SK-N-SH (cell line): ENCODE measurements at regions not wholly inside any gene's neighbourhood (a gene's known extent, or its start where the extent isn't known, plus 50 kb on each side); places are given as distances from the start of the nearest gene placed in this dataset.

Experiments used
- CTCF ChIA-PET: fragments of 300-600, 350-600 bp; formaldehyde crosslinking; extraction: SDS; loops from one replicate; lab custom pipeline; 2021; lab: Yijun Ruan, JAX
- POLR2A ChIA-PET: fragments of 350-600 bp; sonication (Branson Sonifier 250); formaldehyde crosslinking; extraction: SDS; loops from one replicate; lab custom pipeline; 2020; ENCODE audit warnings: antibody characterized with exemption, inconsistent platforms; lab: Yijun Ruan, JAX
- DNase-seq: peaks from one replicate; pipeline ENCODE4 v3.0.0; 2012
- H2AFZ ChIP-seq: fragments of 200-600 bp; sonication (generic); 2 replicates; pipeline ENCODE4 v1.8.1; 2016; ENCODE audit warnings: antibody characterized with exemption, mild to moderate bottlenecking, low read depth
- H3F3A ChIP-seq: fragments of 200-600 bp; sonication (generic); replicated peaks from 2 replicates; pipeline ENCODE3; 2016; ENCODE audit warnings: antibody characterized with exemption, mild to moderate bottlenecking; ENCODE audit not compliant: insufficient read depth
- H3K27ac ChIP-seq, 2 experiments: fragments of 200-500 bp in 1 of 2; fragments of 200-600 bp in 1 of 2; sonication (Bioruptor generic) in 1 of 2; sonication (generic), shearing (Covaris generic) in 1 of 2; 2 replicates each; pipeline versions ENCODE4 v1.5.1 to v1.6.1; 2014 to 2016; ENCODE audit warnings: low read depth in 2 of 2, inconsistent platforms in 1 of 2, low read length in 1 of 2, mild to moderate bottlenecking in 1 of 2, mixed read lengths in 1 of 2
- H3K27me3 ChIP-seq: fragments of 200-600 bp; sonication (generic), shearing (Covaris generic); 2 replicates; pipeline ENCODE4 v1.6.1; 2016; ENCODE audit warnings: mixed run types; ENCODE audit not compliant: insufficient read depth
- H3K36me3 ChIP-seq, 2 experiments: fragments of 200-500 bp in 1 of 2; fragments of 200-600 bp in 1 of 2; sonication (Bioruptor generic) in 1 of 2; sonication (generic) in 1 of 2; replicated peaks in 1 of 2; 2 replicates each; pipeline versions ENCODE3 to v1.5.1; 2014 to 2016; ENCODE audit warnings: low read length in 1 of 2, mild to moderate bottlenecking in 1 of 2; ENCODE audit not compliant: insufficient read depth in 2 of 2, control insufficient read depth in 1 of 2
- H3K4me1 ChIP-seq, 2 experiments: fragments of 200-500 bp in 1 of 2; fragments of 200-600 bp in 1 of 2; sonication (Bioruptor generic) in 1 of 2; sonication (generic), shearing (Covaris generic) in 1 of 2; 2 replicates each; pipeline versions ENCODE4 v1.5.1 to v1.6.1; 2014 to 2016; ENCODE audit warnings: low read depth in 1 of 2, low read length in 1 of 2, mixed run types in 1 of 2; ENCODE audit not compliant: insufficient read depth in 2 of 2, control insufficient read depth in 1 of 2
- H3K4me2 ChIP-seq: fragments of 200-600 bp; sonication (generic), shearing (Covaris generic); 2 replicates; pipeline ENCODE4 v1.6.1; 2017; ENCODE audit warnings: mixed run types
- H3K4me3 ChIP-seq, 2 experiments: fragments of 200-500 bp in 1 of 2; fragments of 200-600 bp in 1 of 2; sonication (Bioruptor generic) in 1 of 2; sonication (generic), shearing (Covaris generic) in 1 of 2; 2 replicates each; pipeline versions ENCODE4 v1.5.1 to v1.8.1; 2014 to 2016; ENCODE audit warnings: low read depth in 2 of 2, inconsistent platforms in 1 of 2, low read length in 1 of 2, mild to moderate bottlenecking in 1 of 2, mixed read lengths in 1 of 2, moderate library complexity in 1 of 2
- H3K79me2 ChIP-seq: fragments of 200-600 bp; sonication (generic); 2 replicates; pipeline ENCODE4 v1.8.1; 2017; ENCODE audit warnings: mild to moderate bottlenecking; ENCODE audit not compliant: insufficient read depth
- H3K9ac ChIP-seq: fragments of 200-600 bp; sonication (generic); 2 replicates; pipeline ENCODE4 v1.6.1; 2017; ENCODE audit warnings: mixed run types
- H3K9me2 ChIP-seq: fragments of 200-600 bp; sonication (generic); 2 replicates; pipeline ENCODE4 v1.6.1; 2017; ENCODE audit warnings: mixed run types
- H3K9me3 ChIP-seq: fragments of 200-600 bp; sonication (generic); 2 replicates; pipeline ENCODE4 v1.6.1; 2017; ENCODE audit warnings: mixed run types, mild to moderate bottlenecking, moderate library complexity
- H4K20me1 ChIP-seq: fragments of 200-600 bp; sonication (generic); 2 replicates; pipeline ENCODE4 v1.6.1; 2017; ENCODE audit warnings: mild to moderate bottlenecking, mixed run types; ENCODE audit not compliant: insufficient read depth
- CHD2 ChIP-seq: fragments of 150-350 bp; IDR thresholded peaks from 2 replicates; pipeline ENCODE4 v1.6.1; 2018; ENCODE audit warnings: low read length; ENCODE audit not compliant: partially characterized antibody
- CTCF ChIP-seq: fragments of 200-600 bp; sonication (generic); IDR thresholded peaks from 2 replicates; pipeline ENCODE4 v1.6.1; 2017; ENCODE audit warnings: antibody characterized with exemption, mild to moderate bottlenecking, moderate library complexity
- ELF1 ChIP-seq: IDR thresholded peaks from 2 replicates; pipeline ENCODE4 v1.4.0; 2012
- EZH2phosphoT487 ChIP-seq: fragments of 200-600 bp; sonication (generic); IDR thresholded peaks from 2 replicates; pipeline ENCODE4 v1.6.1; 2017; ENCODE audit warnings: low read depth, mixed run types, mild to moderate bottlenecking, antibody characterized with exemption, moderate library complexity, borderline replicate concordance
- FOXJ3 ChIP-seq: sonication (generic); formaldehyde crosslinking; IDR thresholded peaks from 2 replicates; pipeline ENCODE4 v1.5.1; 2020; ENCODE audit warnings: mild to moderate bottlenecking, missing genetic modification reagents
- GABPA ChIP-seq: IDR thresholded peaks from 2 replicates; pipeline ENCODE4 v1.4.0; 2012; ENCODE audit warnings: low read depth, mild to moderate bottlenecking
- MAX ChIP-seq: IDR thresholded peaks from 2 replicates; pipeline ENCODE4 v1.4.0; 2012; ENCODE audit warnings: low read depth
- MEF2A ChIP-seq: IDR thresholded peaks from 2 replicates; pipeline ENCODE4 v1.4.0; 2012; ENCODE audit warnings: low read depth, borderline replicate concordance
- MXI1 ChIP-seq: IDR thresholded peaks from 2 replicates; pipeline ENCODE4 v1.6.1; 2012; ENCODE audit warnings: mild to moderate bottlenecking, low read depth, low read length, improper control_type of control experiment
- PBX3 ChIP-seq: IDR thresholded peaks from 2 replicates; pipeline ENCODE4; 2012
- POLR2AphosphoS5 ChIP-seq: IDR thresholded peaks from 2 replicates; pipeline ENCODE4 v1.6.1; 2012; ENCODE audit warnings: low read depth, low read length
- SIN3A ChIP-seq: IDR thresholded peaks from 2 replicates; pipeline ENCODE4 v1.6.1; 2012; ENCODE audit warnings: low read depth, mild to moderate bottlenecking, low read length, moderate library complexity, borderline replicate concordance
- TAF1 ChIP-seq: IDR thresholded peaks from 2 replicates; pipeline ENCODE4 v1.6.1; 2012; ENCODE audit warnings: low read depth, mild to moderate bottlenecking, low read length, moderate library complexity, borderline replicate concordance
- TEAD4 ChIP-seq: IDR thresholded peaks from 2 replicates; pipeline ENCODE4 v1.4.0; 2012; ENCODE audit warnings: mild to moderate bottlenecking, borderline replicate concordance; ENCODE audit not compliant: insufficient read depth
- USF2 ChIP-seq: fragments of 150-350 bp; IDR thresholded peaks from 2 replicates; pipeline ENCODE4 v1.6.1; 2017; ENCODE audit warnings: antibody characterized with exemption, low read length, low read depth, borderline replicate concordance
- ZBTB33 ChIP-seq: IDR thresholded peaks from 2 replicates; pipeline ENCODE4 v1.4.0; 2012; ENCODE audit warnings: low read depth, borderline replicate concordance
- whole genome bisulfite sequencing: methylation state at CpG from one replicate; pipeline ENCODE4 v1.1.6; 2017; ENCODE audit warnings: low lambda C conversion rate; 5-methylcytosine and 5-hydroxymethylcytosine counted together

GRCh38 chr6:148001844-148002642 is 340.6 kb upstream of the SASH1 start:
- Histone ChIP-seq H3K4me3 (no peak overlapping the region), H2AFZ (no peak overlapping the region), H3K4me2 (no peak overlapping the region), H3K9me2 (0 out of 2 replicates have a peak, but pooled peaks cover 3% of the 10 kb centered on the region), H3K36me3 (no peaks in the 10 kb centered on the region), H3K4me1 (no peaks in the 10 kb centered on the region), H4K20me1 (no peaks in the 10 kb centered on the region), H3F3A (no peaks in the 10 kb centered on the region), H3K79me2 (no peaks in the 10 kb centered on the region), H3K27me3 (no peaks in the 10 kb centered on the region), H3K27ac (no peak overlapping the region), H3K9me3 (no peaks in the 10 kb centered on the region), H3K9ac (no peak overlapping the region)
- DNase-seq = no peak
- ChIA-PET POLR2A (no interaction called here), CTCF (no interaction called here)
- WGBS = 12% methylated on average over 7 of the region's 7 CpGs
- no peak for TF ChIP-seq SIN3A
- TF ChIP-seq PBX3 = no peak
- no peak for TF ChIP-seq TAF1
- TF ChIP-seq EZH2phosphoT487 = no peak
- TF ChIP-seq POLR2AphosphoS5 = no peak
- no peak for TF ChIP-seq MXI1
- no peak for TF ChIP-seq MEF2A
- no peak for TF ChIP-seq GABPA
- TF ChIP-seq CTCF = no peak
- TF ChIP-seq ELF1 = no peak
- TF ChIP-seq USF2 = no peak
- TF ChIP-seq FOXJ3 (CRISPR knock-in tag) = no peak
- no peak for TF ChIP-seq ZBTB33
- TF ChIP-seq TEAD4 = no peak
- TF ChIP-seq MAX = no peak
- no peak for TF ChIP-seq CHD2
